SHP77 treated with DMSO at 0.1 percent for 48 hours (cell line): ENCODE measurements at regions not wholly inside any gene's neighbourhood (a gene's known extent, or its start where the extent isn't known, plus 50 kb on each side); places are given as distances from the start of the nearest gene placed in this dataset.
A peak's percentile ranks its signal among the peaks of the same experiment; 100 is the strongest.
"Not testable (repeated sequence)": the region's sequence is repeated elsewhere in the genome, so short reads cannot be mapped to it uniquely, and the experiment has no call there.

ENCODE experiments used
- DNase-seq: peaks from one replicate; lab custom pipeline; 2025; lab: John Stamatoyannopoulos, UW

- no peak for DNase-seq
Measured at GRCh38 chr5:5883562-5883961, 461.1 kb downstream of the ICE1 start.

GRCh38 chr5:5883146-5883545, 460.7 kb downstream of the ICE1 start:
- DNase-seq = no peak

DNA sequence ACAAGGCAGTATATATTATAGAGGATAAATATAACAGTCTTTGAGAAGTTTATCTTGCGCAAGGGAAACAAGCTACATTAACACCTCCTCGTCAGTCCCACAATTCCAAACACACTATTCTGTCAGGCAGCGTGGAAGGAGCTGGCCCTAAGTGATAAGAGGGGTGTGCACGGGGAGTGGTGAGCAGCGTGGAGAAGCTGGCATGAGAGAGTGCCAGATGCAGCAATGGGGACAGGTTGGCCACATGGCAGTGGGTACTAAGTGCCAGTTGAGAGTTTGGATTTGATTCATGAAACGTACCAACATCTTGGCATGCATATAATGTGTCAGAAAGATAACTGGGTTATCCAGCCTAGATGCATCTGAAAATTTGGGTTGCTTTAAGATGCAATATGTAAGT, 460.2 kb downstream of the ICE1 start:
- no peak for DNase-seq

- no peak for DNase-seq
Measured at GRCh38 chr5:5881294-5881693, 458.8 kb downstream of the ICE1 start.

GRCh38 chr5:5880077-5880763, 457.7 kb downstream of the ICE1 start:
- DNase-seq = no peak

GRCh38 chr5:5857396-5857795, 434.9 kb downstream of the ICE1 start:
- DNase-seq = no peak

- peak; percentile 88 for DNase-seq
Measured at GRCh38 chr5:5854087-5854486, 431.6 kb downstream of the ICE1 start.

- no peak for DNase-seq
Measured at GRCh38 chr5:5838493-5838892, 416.0 kb downstream of the ICE1 start.

DNA sequence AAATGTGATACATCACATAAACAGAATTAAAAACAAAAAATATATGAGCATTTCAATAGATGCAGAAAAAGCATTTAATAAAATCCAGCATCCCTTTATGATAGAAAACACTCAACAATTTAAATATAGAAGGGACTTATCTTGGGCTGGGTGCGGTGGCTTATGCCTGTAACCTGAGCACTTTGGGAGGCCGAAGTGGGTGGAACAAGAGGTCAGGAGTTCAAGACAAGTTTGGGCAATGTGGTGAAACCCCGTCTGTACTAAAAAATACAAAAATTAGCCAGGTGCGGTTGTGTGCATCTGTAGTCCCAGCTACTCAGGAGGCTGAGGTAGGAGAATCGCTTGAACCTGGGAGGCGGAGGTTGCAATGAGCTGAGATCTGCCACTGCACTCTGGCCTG, 409.1 kb downstream of the ICE1 start:
- DNase-seq = not testable (repeated sequence)

DNA sequence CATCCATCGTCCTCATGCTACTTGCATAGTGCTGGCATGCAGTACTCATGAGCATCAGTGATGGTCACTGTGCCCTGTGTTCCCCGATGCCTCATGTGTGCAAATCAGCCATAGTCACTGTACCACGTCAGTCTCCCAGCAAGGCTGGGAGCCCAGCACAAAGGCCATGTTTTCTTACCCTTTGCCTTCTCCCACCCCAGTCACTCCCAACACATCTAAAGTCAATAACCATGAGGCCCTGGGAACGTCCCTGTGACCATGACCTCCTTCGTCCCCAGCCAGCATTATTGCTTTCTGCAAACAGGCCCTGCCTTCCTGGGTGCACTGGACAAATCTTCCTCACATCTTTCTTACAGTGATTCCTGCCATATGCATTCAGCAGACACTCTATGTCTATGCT, 406.1 kb downstream of the ICE1 start:
- no peak for DNase-seq

DNA sequence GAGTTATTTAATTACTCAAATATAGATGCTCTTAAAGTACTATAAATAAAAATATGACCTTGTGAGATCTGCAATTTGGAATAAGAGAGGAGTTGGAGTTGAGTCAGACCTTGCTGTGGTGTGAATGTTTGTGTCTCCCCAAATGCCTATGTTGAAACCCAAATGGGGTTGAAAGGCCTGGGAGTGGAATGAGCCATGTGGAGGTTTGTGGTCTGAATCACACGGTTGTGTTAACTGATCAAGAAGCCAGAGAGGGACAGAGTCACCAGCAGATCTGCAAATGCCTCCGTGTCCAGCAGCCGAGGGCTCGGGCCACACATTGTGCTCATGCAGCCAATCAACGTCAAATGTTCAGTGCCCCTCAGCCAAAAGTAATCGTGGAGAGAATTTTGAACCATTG, 404.4 kb downstream of the ICE1 start:
- no peak for DNase-seq

DNA sequence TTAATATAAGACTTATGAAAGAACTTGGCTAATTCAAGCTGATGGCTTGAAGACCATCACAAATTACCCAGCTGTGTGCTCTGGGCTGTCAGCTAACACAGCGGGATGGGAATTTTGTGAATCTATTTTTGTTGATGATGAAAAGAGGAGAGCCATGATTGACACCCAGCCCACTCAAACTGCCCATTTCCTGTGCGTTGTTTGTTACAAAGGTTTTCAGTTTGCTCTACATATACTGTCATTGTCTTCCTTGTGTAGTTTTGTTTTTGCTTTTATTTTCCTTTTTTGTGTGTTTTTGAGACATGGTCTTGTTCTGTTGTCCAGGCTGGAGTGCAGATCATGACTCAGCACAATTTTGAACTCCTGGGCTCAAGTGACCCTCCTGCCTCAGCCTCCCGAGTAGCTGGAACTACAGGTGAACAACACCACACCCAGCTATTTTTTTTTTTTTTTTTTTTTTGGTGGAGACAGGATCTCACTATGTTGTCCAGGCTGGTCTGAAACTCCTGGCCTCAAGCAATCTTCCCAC, 400.3 kb downstream of the ICE1 start:
- DNase-seq = no peak

- DNase-seq = no peak
Measured at GRCh38 chr5:5816960-5817359, 394.5 kb downstream of the ICE1 start.

DNA sequence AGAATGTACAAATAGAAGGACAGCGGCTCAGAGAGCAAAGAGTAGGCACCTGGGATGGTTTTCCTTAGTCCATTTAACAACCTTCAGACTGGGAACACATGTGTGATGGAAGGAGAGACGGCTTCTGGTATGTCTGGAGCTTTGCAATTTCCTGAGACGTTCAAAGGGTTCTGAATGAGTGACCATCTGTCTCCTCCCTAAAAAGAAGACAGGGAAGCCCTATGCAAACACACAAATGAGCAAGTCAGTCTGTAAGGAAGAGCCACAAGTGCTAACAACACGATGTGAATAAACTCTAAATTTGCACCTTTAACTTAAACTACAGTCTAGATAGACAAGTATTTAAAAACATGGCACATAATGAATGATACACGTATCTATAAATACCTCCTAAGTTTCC, 391.0 kb downstream of the ICE1 start:
- DNase-seq = no peak

- no peak for DNase-seq
Measured at GRCh38 chr5:5810461-5810860, 388.0 kb downstream of the ICE1 start.

DNA sequence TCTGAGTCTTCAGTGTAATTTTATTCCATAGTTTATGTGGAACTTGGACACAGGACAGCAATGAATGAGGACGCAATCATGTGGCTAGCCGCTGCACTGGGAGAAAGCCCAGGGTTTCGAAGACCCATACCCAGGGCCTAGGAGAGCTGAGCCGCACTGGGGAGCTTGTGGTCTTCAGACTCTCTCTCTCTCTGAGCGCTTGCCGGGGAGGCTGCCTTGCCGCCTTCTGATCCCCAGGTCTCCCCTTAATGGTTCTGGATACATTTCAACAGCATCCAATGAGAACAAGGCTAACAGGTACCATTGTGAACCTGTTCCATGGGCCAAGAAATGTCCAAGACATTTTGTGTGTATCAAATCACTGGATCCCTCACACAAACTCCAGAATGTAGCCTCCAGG, 383.4 kb downstream of the ICE1 start:
- DNase-seq = no peak

DNA sequence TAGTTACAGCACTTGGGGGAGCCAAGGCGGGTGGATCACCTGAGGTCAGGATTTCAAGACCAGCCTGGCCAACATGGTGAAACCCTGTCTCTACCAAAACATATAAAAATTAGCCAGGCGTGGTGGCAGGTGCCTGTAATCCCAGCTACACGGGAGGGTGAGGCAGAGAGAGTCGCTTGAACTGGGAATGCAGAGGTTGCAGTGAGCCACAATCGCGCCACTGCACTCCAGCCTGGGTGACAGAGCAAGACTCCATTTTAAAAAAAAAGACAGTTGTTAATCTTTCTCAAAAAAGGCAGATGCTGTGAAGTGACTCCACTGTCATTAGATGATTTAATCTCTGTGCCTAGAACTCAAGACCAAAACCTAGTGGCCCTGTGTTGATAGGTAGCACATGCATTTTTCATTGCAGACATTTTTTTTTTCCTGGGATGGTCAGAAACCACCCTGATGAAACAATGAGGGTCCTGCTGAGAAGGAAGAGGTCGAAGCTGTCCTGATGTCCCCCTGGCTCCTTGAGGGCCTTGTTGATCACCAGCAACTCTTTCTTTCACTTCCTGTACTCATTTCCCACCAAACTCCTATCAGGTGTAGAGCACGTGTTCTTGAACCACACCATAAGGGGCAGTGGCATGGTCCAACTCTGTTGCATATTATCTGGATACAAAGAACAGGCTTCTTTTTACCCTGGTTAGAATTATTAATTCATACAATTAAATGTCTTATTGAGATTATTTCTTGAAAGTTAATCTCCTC, 382.2 kb downstream of the ICE1 start:
- DNase-seq = no peak

- DNase-seq = no peak
Measured at GRCh38 chr5:5800801-5801761, 378.6 kb downstream of the ICE1 start.

DNA sequence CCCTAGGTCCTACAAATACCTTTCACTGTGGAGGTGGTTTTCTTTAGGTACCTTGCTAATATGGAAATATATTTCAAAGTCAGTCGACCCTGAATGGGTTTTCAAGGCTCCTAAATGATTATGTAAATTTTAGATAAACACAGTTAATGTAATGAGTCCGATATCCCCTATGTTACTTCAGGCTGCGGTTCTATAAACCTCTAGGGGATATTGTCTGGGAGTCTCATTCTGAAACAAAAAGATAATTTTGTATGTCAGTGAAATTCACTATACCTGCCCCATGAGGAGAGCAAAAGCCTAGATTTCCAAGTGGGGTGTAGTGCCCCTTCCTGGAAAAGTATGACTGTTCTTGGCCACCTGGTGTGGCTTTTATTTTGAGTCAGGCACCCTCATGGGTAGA, 377.3 kb downstream of the ICE1 start:
- no peak for DNase-seq

DNA sequence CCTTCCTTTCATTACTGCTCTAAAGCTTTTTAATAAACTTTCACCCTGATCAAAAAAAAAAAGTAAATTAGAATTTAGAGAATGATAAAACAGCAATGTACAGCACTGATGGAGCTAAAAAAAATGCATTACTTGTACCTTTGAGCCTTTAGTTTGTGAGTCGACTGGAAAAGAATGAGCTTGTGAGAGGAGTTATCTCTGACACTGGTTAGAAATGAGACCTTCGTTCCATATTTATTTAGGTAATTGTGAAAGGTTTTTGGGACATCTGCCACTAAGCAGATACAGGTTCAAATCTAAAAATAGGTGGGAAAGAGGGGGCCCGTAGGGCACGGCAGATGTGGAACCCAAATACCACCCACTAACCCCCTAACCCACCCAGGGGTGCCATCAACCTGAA, 376.8 kb downstream of the ICE1 start:
- no peak for DNase-seq

DNA sequence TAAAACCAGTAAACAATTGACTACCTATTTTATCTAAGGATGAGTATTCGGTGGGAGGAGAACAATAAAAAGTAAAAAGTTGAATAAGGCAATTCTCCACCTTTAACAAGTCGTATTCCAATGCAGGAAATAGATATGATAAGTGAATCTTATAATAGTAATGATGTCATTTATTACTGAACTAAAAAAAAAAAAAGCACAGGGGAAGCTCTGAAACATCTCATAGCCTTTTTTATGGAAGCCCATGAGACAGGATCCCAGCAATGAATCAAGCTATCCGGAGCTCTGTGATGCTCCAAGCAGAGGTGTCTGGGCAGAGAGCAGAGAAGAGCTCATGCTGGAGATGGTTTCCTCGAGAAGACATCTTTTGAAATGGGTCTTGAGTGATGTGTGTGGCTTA, 376.0 kb downstream of the ICE1 start:
- no peak for DNase-seq

GRCh38 chr5:5798041-5798440, 375.6 kb downstream of the ICE1 start:
- no peak for DNase-seq
